Hematopoietic multipotent progenitor cell treated with erythropoietin and hydrocortisone succinate and interleukin-3 and kit ligand, for 8 days (in vitro differentiated cells): ENCODE measurements at regions not wholly inside any gene's neighbourhood (a gene's known extent, or its start where the extent isn't known, plus 50 kb on each side); places are given as distances from the start of the nearest gene placed in this dataset.

ENCODE experiments used
- DNase-seq: peaks from one replicate; pipeline ENCODE4 v3.0.0-alpha.2; 2015

DNA sequence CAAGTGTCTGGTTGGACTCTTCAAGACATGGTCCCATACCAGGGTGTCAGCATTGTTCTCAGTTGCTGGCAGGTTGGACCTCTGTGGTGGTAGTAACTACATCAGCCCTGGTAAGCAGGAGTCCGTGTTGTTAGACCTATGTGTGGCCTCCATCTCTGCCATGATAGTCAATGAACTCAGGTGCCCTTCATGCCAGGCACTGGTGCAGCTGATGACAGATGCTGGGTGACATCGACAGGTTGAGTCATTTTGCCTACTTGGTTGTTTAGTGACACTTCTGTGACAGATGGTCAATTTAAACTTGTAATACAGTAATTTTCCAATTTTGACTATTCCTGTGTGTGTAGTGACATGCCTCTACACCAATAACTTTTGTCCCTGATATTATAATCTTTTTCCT, 189.7 kb downstream of the SP3 start:
- no peak for DNase-seq

DNA sequence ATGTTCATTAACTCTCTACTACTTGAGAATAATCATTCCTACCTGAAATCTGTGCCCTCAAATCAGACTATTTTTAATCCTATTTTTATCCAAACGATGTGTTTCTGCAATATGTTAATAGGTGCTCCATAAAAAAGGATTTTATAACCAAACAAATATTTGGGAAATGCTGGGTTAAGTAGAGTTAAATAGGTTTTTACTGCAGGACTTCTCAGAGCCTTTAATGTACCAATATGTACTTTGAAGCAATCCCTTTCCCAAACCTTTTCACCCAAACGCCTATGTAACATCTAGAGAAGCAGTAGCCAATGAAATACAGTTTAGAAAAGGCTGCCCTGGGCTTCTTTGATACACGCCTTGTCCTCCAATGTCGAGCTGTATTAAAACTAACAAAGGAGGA, 182.5 kb downstream of the SP3 start:
- no peak for DNase-seq

DNA sequence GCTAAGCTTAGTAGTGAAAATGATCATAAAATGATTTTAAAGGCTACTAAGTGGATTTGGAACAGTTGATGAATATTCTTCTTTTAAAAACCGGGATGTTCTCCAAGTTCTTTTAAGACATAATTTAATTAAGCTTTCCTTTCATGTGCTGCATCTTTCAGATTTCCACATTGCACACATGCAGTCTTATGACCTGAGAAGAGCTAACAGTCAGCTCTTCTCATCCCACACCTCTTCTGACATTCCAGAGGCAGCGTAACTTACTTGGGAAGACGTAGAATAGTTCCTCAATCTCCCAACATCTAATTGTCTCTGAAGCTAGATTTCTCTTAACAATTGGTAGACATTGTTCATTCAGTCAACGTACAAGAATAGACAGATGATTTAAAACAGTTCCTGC, 181.8 kb downstream of the SP3 start:
- DNase-seq = no peak

DNA sequence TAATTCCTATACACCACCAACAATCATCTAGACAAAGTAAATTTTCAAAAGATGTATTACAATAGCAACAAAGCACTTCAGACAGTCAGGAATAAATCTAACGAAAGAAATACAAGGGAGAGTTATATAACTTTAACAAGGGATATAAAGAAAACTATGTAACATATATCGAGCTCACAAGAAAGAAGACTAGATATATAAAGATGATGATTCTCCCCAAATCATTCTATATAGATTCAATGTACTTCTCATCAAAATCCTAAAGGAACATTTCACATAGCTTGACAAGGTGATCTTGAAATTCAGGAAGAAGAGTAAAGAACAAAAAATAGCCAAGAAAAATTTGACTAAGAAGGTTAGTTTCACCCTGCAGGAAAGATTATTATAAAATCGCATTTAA, 179.4 kb downstream of the SP3 start:
- no peak for DNase-seq

DNA sequence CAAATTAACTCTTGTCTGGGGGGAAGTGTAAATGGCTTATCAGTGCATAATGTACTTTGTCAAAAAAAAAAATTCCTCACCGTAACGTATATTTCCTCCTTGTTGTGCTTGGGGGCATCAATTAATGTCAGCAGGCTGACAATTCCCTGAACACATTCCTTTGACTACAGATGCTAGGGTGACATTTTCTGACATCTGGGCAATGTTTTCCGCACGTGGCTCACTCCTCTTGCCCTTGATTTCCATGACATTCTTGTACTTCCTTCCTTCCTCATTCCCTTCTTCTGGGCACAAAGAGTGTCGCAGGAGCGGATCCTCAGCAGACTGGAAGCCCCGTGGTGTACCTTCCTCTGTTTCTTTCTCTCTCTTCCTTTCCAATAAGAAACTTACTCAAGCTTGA, 173.7 kb downstream of the SP3 start:
- DNase-seq = no peak

DNA sequence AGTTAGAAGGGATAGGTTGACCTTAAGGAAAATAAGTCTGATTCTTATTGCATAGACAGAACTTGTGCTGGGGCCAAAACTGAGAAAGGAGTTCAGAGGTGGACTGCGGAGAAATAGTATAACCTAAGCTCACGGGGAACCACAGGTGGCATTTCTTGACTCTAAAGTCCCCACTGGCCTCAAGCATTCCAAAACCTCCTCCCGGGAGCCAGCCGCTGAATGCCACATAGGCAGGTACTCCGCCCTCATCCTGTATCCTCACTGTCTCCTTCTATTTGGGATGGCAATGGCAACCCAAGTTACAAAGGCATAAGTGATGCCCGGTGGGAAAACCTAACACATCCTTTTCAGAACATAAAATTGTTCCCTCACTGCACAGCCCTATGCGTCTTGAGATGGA, 173.0 kb downstream of the SP3 start:
- no peak for DNase-seq

DNA sequence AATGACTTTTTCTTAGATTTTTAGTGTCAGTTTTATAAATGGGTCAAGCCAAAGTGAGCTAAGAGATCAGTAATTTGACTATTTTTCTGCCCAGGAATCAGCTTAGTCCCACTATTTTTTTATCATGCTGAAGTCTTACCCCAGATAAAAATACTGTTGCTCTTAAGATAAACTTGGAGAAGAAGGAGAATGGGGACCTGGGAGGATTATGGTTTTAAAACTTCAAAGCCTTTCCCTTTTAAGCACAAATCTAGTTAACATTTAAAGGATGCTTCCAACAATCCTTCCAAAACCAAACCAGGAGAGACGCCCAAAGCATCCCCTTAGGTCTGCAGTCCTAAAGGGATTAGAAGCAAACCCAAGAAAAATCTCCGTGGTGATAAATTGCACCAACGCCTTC, 172.4 kb downstream of the SP3 start:
- no peak for DNase-seq

DNA sequence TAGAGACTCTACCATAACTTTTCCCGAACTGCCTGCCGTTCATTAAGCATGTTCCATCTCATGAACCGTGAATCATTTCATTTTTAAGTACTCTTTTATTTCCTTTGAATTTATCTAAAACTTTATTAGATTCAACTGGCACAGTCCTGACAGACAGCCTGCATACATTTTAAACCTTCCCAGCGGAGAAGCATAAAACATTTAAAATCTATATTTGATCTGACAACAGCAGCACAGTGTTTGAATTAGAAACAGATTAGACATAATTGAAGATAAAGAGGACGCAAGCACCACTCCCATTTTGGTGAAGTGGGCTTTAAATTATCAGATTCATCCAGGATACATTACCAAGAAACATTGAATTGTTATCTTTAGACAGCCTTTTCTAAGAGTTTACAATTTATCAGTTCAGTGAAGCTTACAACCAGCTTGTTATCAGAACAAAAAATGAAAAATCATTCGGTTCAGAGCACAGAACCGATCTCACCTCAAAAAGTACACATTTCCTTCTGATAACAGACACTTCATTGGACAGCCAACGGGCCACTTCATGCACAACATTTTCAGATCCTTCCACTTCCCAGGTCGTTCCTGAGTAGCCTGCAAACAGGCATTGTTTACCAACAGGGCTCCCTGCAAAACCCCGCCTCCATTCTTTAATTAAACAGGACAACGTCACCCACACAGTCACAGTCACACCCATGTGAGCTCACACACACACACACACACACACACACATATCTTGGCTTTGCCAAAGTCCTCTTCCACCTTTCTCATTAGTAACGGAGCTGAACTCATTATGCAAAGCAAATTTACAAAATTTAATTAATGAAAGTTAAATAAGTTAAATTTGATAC, 171.2 kb downstream of the SP3 start:
- peak; percentile 70 for DNase-seq

DNA sequence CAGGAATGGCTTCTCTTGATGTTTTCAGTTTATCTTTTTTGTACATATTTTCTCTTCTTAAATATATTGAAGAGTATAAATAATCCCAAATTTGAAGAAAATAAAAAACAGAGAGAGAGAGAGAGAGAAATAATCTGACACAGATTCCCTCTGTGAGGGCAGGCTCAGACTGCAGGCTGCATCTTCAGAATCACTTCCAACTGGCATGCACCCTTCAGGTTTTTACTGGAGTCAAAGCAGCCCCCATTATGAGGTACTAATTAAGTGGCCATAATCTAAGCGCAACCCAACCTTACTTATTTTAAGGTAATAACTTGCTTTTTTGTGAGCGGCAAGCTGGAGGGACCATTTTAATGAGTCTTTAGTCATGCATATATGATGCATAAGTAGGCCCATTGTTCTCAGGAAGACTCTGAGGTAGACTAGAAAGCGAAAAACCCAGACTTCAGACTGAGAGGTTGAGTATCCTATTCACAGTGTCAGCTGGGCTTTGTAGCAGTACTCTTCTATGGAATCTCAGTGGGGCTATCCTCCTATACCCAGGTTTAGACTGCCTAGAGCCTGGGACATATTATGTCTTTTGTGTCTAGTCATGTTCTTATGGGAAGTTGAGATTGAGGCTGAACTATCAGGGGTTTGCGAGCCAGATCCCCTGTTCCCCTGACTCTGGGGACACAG, 167.4 kb downstream of the SP3 start:
- DNase-seq = no peak

DNA sequence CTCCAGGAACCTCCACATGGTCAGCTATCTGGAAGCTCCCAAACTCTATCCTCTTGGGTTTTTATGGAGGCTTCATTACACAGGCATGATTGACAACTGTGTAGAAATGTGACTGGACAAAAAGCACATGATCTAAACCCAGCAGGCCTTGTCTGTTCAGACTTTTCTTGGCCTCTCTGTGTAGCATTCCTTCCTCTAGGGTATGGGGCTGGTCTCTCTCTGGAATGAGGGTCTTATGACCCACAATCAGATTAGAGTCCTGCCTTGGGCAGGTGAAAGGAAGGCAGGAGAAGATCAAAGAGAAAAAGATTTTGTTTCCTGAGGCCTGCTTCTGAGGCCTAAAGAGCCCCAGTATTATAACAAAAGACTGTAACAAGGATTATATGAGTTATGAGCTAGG, 162.7 kb downstream of the SP3 start:
- DNase-seq = no peak

DNA sequence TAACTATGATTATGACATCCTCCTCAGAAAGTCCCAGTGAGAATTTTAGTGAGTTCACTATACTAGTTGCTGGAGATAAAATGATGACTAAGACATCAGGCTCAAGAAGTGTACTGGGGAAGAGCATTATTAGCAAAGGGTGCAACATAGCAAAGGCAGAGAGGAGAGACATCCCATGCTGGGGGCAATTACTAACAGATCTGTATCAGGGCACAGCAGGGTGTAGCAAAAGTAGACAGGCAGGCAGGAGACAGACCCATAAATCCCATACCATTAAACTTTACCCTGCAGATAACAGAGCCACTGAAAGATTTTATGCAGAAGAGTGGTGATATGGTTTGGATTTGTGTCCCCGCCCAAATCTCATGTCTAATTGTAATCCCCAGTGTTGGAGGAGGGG, 161.7 kb downstream of the SP3 start:
- DNase-seq = no peak

DNA sequence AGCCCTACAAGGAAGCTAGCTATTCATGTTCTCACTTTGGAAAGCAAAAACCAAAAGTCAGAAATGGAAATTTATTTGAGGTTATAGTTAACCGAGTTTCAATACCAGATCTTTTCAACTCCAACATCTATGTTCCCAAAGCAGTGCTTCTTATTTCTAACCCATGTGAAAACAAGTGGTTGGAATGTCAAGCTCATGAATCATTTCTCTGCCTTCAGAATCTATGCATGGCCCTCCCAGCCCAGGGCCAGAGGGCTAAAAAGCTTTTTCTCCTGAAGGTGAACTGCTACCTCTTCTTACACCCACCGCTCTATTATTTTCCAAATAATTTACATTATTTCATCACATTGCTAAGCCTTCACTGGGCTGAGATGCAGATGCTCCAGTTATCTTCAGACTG, 158.4 kb downstream of the SP3 start:
- no peak for DNase-seq

DNA sequence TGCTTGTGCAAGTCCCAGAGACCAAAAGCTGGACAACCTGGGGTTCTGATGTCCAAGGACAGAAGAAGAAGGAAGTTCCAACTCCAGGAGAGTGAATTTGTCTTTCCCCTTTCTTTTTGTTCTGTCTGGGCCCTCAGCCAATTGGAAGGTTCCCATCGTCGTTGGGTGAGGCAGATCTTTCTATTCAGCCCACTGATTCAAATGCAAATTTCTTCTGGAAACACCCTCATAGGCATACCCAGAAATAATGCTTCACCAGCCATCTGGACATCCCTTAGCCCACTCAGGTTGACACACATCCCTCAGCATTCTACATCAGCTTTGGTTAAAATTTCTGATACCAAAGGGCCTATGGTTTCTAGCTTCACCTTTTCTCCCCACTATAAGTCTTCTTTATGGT, 156.5 kb downstream of the SP3 start:
- no peak for DNase-seq

DNA sequence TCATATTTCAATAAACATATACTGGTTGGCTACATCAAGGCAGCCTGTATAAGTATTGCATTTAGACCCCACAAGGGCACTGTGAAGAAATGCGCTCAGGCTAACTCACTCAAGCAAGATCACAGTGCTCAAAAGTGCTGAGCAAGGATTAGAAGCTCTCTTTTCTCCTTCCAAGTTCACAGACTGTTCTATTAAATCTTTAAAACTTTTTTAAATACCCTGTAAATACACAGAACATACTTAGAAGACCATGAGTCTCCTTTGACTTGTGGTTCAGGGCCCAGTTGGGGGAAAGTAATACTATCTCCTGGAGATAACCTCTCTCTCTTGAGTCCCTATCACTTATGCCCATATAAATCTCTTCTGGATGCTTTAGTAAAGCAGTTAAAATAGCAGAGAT, 152.9 kb downstream of the SP3 start:
- DNase-seq = no peak

DNA sequence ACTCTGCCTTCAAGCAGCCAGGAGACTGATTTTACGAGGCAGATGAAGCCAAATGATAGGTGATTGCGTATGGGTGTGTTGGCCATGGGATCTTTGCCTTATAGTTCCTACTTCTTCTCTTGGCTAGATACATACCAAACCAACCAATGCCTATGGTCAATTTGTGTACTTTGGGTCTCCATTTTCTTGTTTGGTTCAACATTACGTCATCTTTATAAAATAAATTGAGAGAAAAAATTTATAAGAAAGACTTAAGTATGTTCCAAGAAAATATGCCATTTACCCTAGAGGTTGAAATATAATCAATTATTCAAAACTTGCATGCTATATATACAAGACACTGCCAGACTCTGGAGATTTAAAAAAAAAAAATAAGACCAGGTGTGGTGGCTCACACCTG, 150.9 kb downstream of the SP3 start:
- DNase-seq = no peak

DNA sequence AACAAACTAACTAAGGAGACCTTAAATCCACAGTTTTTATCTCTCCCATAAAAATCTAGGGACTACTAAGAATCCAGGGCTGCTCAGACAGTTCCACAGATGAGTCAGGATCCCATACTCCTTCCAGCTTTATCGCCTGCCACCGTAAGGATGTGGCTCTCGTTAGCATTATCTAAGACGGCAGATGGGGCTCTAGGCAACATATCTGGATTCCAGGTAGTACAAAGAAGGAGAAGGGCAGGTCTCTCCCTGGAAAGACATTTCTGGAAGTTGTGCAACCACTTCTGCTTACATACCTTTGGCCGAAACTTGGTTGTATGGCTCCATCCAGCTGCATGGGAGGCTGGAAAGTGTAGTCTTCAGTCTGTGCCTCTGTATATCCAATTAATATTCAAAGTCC, 149.4 kb downstream of the SP3 start:
- no peak for DNase-seq

DNA sequence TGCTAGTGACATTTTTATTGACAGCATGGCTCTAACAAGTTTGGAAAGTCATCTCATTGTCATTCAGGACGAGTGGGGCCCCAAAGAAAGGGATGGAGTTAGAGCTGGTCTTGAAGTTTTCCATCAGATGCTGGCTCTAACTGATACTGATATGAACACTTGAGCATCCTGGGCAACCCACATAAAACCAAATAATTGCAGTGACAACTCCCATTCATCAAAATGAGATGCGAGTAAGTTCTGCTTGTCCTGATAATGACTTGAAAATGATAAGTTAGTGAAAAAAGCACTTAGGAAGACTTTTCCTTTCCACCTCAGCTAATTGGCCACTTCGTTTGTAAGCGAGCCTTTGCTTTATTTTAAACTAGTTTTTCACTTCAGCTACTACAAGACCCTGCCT, 147.6 kb downstream of the SP3 start:
- DNase-seq = no peak

DNA sequence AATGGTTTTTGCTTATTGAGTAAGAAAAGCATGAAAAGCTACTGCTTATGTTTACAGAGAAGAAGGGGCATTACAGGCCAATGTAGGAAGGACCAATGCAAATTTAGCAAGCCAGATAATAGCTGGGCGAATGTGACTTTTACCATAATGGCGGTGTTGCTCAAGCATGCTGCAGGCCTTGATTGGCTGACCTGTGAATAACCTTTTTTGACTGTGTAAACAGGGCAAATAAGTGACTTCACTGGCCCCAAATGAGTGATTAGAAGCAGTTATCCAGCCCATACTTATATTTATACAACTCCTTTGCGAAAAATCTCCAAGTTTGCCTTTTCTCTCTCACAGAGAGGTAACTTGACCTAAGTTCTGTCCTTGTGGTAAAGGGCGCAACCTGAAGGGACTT, 146.9 kb downstream of the SP3 start:
- no peak for DNase-seq

DNA sequence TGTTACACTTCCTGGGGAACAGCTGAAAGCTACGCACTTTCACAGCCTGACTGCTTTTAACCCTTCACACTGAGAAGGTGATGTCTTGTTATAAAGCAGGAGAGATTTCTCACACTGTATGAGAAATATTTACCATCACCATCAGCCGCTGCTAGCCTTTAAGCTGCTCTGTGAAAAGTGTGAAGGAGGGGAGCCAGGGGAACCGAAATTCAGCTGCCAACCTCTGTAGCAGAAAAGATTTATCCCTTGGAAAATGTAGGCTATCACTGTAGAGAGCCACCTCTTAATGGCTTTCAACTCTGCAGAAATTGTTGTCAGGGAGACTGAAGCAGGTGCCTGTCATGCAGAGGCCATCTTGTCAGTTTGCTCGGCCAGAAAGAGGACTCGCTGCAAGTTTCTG, 145.3 kb downstream of the SP3 start:
- no peak for DNase-seq

DNA sequence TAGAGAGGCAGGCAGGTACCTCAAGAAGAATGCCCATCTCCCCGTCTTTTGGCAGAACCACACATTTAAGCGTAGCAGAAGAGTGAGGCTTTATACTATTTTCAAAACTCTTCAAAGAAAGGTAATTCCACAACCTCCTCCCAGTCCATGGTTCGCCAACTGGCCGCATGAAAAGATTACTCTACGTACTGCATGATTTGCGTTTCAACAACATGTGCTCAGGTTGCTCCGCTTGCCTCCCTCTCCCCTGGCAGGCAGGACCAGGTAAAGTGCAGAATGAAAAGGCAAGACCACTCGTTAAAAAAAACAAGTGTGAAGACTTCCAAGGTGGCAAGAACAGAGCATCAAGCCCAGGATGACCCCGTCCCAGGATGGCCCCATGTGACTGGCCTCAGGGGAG, 143.7 kb downstream of the SP3 start:
- DNase-seq = no peak

DNA sequence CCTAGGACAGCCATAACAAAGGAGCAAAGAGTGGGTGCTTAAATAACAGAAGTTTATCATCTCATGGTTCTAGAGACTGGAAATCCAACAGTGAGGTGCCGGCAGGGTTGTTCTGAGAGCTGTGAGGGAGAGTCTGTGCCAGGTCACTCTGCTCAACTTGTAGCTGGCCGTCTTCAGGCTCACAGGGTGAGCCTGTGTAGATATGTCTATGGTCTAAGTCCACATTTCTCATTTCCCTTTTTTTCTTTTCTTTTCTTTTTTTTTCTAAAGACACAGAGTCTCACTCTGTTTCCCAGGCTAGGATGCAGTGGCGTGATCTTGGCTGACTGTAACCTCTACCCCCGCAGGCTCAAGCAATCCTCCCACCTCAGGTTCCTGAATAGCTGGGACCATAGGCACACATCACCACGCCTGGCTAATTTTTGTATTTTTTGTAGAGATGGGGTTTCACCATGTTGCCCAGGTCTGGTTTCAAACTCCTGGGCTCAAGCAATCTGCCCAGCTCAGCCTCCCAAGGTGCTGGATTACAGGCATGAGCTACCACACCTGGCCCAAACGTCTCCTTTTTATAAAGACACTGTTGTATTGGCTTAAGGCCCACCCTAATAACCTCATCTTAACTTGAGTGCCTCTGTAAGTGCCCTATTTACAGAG, 142.2 kb downstream of the SP3 start:
- DNase-seq = no peak

DNA sequence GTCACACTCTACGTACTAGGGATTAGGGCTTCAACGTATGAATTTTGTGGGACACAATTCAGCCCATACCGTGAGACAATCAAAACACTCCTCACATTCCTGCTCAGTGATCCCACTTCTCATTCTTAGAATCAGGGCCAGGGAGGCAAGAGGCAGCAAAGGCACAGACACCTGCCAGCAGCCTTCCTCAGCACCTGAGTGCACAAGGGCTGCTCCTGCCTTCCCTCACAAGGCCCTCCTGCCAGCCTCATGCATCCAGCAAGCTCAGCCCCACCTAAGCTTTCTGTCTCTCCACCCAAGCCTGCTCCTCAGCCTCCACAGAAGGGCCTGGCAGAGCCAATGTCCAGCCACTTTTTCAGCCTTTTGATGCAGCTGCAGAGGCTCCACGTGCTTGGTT, 141.6 kb downstream of the SP3 start:
- DNase-seq = no peak

DNA sequence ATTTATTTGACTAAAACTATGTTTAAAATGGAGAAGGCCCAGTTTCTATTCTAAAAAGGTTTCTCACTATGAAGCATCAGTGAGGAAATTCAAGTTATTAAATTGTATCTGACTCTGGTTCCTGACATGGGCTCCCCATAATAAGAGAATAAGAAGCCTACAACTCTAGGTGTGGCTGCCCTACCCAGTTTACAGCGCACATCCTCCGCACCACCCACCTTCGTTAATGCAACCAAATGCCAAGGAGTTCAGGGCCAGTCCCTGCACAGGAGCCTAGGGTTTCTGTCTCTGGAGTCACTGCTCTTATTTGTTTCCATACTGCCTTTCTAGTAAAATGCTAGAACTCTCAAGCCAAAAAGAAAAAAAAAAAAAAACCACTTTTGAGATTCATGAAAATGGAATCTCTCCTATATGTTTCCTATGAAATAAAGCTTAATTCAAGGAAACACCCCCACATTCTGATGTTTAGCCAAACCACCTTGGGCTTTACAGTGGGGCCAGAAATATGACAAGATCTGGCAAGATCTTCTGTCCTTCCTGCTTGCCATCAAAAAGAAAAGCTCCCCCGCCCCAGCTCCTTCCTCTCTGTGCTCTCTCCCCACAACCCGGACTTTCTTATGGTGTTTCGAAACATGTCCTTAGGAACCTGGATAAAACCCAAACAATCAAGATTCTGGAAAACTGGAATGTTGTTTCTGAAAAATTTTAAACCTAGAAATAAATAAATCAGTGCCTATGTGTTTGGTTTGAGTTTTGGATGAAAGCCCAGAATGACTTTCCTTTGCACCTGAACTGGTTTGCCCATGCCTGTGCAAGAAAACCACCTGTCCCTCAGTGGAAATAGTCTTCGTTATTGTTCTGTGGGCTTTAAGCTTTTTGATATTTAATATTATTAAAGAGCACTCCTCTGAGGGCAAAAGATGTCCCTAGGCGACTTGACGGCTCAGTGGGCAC, 136.7 kb downstream of the SP3 start:
- no peak for DNase-seq
